ENCODE measurements at regions not wholly inside any gene's neighbourhood (a gene's known extent, or its start where the extent isn't known, plus 50 kb on each side); places are given as distances from the start of the nearest gene placed in this dataset.

GRCh38 chr7:14959339-14959738, 56.8 kb upstream of the DGKB start:
- no peak for TF ChIP-seq CTCF (IDR thresholded peaks at IDR 0.05; ENCODE audit: borderline replicate concordance, insufficient read depth, low read depth, low read length)
- no peak overlapping the region for H3K4me3 ChIP-seq (ENCODE audit: low read depth, low read length)

- H3K4me3 ChIP-seq (ENCODE audit: low read depth, low read length), result no peak overlapping the region
- TF ChIP-seq CTCF (IDR thresholded peaks at IDR 0.05; ENCODE audit: borderline replicate concordance, insufficient read depth, low read depth, low read length), result no peak
Observed at GRCh38 chr7:14954035-14954434, 51.5 kb upstream of the DGKB start.

Data from GM12875 (cell line).